AG08395 (cell line): ENCODE measurements at regions not wholly inside any gene's neighbourhood (a gene's known extent, or its start where the extent isn't known, plus 50 kb on each side); places are given as distances from the start of the nearest gene placed in this dataset.
"Not testable (repeated sequence)": the region's sequence is repeated elsewhere in the genome, so short reads cannot be mapped to it uniquely, and the experiment has no call there.

Source experiments
- DNase-seq: peaks from one replicate; pipeline ENCODE4 v3.0.0; 2012; ENCODE audit warnings: mixed read lengths, low spot score

DNA sequence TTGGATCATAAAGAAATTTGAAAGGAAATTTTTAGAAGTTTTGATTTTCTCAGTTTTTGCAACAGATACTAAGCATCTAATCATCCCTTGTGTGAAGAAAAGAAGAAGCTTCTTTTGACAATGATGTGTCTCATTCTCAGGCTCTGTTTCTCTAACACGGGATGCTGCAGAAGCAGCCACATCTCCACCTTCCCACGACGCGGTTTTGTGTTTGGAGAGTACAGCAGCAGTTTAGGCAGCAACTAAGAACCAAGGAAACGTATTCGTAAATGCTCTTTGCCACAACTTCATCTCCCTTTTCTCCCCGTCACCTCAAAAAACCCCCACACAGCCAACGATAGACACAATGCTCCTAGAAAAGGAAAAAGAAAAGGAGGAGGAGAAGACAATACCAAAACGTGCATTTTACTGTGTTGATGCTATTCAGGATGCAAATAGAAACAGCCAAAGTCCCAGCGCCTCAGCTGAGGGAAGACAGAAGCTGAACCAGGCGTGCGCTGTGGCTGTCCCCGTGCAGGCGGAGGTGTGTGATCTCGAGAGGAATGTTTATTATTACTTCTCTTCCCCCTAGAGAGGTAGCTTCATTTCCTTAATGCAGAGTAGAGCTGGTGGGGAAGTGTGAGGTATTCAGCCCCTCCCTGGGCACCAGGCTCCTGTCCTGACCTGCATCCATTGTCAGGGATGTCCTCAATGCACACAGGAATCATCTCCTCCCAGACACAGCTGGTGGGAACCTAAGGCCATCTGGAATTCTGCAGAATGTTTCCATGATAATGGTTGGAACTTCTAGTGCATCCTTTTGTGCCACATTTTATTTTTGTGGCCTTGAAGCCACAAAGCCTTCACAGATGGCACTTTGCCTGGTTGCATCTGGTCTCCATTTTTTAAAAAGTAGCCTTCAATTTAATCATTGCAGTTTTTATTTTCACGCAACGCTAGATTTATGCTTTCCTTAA lies 174.6 kb upstream of the KLF6 start:
- DNase-seq, result no peak

DNA sequence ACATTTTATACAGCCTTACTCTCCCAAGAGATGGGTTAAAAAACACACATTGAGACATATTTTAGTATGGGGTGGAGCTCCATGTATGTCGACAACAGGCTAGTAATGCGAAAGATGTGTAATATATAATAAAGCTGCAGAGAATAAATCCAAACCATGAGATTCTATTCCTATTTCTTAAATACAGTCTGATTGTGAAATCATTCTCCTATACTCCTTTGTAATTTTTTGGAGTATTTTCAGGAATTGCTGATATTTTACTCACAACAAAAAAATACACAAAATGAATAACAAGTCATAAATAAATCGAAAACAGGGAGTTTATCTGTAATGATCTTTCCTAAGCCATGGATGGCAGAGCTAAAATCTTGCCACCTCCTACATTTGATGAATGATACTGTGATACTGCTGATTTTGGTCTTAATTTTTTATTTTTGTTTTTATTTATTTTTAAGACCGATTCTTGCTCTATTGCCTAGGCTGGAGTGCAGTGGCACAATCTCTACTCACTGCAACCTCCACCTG lies 173.5 kb upstream of the KLF6 start:
- no peak for DNase-seq

DNA sequence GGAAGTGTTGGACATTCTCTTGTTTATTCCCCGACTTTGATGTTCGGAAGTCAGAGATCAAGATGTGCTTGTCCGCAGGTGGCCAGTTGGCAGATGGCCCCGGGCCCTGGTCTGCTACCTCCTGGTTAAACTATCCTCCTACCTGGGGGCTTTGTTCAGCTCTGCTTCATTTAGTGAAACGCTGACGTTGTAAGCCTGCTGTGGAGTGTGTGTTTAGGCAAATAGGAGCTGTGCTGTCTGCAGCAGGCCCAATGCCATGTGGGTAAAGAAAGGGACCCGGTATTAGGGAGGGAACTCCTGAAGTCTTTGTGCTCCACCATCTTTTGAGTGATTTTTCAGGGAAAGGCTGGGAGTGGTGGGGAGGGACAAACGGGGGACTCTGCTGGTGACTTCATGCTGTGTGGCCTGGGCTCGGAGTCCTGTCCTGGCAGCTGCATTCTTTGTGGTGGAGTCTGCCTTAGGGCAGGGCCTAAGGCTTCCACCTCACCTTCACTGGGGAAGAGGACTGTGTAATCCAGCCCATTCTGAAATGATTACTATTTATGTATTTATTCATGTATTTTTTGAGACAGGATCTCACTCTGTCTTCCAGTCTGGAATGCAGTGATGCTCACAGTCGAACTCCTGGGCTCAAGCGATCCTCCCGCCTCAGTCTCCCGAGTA lies 171.1 kb upstream of the KLF6 start:
- DNase-seq, result no peak

GRCh38 chr10:3955493-3955892 lies 170.5 kb upstream of the KLF6 start:
- no peak for DNase-seq

DNA sequence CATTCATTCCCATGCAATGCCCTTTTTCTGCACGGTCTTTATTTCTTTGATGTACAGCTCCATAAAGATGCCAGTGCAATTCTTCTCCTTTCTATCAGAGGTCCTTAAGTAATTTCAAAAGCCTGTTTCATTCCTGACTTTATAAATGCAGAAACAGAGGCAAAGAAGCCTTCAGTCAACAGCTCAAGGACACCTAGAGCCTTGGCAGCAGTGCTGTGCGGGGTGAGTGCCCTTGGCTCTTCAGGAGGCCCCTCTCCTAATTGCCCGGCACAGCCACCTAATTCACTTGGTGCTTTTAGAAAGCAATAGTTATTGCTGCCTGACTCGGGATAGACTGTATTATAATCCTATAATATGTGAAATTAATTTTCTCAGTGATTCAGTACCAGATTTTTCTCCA lies 169.6 kb upstream of the KLF6 start:
- DNase-seq, result no peak

- not testable (repeated sequence) for DNase-seq
Measured at GRCh38 chr10:3954007-3954406, 169.0 kb upstream of the KLF6 start.

DNA sequence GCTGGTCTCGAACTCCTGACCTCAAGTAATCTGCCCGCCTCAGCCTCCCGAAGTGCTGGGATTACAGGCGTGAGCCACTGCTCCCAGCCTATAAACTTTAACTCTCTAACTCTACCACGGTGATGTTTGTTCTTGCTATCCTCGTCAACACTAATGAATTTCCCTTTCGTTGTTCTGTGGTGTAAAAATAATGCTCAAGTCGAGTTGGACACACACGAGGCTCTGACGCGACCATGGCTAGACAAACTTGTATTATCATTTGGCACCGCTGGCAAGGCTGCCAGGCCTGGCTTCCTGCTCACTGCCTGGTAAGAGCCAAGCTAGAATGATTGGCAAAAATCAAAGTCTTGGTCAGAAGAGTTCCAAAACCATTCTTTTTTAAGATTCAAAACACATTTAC lies 167.0 kb upstream of the KLF6 start:
- DNase-seq, result no peak

DNA sequence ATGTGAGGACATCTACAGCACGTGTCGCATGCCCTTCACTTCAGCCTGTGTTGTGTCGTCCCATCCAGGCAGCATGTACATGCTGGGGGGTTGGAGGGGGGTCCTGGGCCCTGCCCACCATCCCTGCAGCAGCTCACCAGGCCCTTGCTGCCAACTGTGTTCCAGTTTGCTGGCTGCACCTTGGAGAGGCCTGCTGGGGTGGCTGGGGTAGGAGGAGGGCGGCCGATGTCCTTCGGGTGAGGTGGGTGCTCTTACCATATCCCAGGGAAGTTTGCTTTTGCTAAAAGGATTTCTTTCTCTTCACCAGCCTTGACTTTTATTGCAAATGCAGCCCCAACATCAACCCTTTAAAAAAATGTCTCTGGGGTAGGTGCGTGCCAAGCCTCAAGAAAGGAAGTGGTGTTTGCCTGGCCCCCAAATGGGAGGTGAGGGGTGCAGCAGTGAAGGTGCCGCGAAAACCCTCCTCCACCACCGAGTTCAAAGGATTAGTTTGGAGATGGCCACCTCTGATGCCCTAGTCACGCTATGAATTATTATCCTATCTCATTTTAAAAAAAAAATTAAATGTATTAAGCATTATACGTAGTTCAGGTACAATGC lies 165.8 kb upstream of the KLF6 start:
- DNase-seq, result no peak

DNA sequence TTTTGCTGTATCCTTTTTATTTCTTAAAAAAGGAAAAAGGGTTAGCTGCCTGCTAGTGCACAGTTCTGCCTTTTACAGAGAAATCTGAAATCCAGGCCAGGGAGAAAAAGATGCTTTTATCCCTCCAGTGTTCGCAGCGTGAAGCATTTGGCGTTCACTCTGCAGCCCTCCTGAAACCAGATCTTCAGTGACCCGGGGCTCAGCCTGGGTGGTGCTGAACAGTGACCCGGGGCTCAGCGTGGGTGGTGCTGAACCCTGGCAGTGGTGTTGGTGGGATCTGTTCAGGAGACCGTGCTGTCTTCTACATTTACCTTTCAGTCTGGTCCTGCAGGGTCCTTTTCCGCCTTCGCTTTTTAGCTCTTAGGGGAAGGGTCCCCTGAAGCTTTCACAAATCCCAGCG lies 164.7 kb upstream of the KLF6 start:
- no peak for DNase-seq

GRCh38 chr10:3948843-3949242 lies 163.8 kb upstream of the KLF6 start:
- no peak for DNase-seq

DNA sequence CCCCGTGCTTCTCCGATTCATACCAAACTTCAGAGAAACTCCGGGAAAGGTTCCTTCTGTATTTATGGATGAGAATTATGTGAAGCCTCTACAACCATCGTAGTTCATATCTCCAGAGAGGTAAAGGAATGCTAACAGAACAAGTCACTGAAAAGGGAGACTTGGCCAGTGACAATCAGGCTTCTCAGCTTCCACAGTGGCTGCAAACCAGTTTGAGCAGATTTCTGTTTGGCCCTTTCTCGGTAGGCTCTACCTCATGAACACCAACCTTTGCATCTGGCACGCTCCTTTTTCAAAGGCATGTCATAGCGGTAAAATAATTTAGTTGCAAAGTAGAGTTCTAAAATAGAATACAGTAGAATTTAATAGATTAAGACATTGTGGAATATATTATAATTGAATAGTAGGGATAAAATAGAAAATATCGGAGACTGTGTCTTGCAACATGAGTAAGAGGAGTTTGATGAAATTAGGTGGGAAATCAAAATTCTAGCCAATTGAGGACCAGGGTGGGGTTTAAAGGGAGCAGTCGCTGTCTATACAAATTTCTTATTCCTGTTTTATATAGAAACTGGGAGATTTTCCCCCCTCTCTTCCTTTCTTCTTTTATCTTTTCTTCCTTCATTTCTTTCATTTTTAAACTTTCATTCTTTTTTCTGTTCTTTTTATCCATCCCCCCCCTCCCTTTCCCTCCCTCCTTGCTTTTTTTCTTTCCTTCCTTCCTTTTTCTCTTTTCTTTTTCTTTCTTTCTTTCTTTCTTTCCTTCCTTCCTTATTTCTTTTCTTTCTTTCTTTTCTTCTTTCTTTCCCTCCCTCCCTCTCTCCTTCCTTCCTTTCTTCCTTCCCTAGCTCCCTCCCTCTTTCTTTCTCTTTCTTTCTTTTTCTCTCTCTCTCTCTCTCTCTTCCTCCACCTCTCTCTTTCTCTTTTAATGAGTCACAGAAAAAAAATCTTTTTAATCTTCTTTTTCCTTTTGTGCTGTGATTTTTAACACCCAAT lies 161.5 kb upstream of the KLF6 start:
- DNase-seq, result no peak

GRCh38 chr10:3945026-3945425 lies 160.0 kb upstream of the KLF6 start:
- no peak for DNase-seq

- no peak for DNase-seq
Measured at GRCh38 chr10:3944591-3944990, 159.6 kb upstream of the KLF6 start.

DNA sequence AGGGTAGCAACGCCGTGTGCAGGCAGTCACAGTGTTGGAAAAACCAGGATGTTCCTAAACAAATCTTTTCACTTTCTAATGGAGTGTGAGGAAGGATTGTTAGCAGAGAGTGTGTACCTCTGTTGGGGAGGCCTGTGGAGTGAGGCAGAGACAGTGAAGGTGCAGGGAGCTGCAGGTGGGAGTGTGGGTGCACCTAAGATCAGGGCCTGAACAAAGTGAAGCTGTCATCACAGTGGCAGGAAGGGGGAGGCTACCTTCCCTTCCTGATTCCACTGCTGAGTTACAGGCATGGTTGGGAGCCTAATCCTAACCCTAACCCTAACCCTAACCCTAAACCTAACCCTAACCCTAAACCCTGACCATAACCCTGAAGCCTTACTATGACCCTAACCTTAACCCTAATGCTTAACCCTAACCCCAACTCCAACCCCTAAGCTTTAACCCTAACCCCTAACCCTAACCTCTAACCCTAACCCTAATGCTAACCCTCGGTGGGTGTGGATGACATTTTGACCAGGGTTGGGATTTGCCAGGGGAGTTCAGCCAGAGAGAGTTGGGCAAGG lies 158.8 kb upstream of the KLF6 start:
- DNase-seq, result no peak

DNA sequence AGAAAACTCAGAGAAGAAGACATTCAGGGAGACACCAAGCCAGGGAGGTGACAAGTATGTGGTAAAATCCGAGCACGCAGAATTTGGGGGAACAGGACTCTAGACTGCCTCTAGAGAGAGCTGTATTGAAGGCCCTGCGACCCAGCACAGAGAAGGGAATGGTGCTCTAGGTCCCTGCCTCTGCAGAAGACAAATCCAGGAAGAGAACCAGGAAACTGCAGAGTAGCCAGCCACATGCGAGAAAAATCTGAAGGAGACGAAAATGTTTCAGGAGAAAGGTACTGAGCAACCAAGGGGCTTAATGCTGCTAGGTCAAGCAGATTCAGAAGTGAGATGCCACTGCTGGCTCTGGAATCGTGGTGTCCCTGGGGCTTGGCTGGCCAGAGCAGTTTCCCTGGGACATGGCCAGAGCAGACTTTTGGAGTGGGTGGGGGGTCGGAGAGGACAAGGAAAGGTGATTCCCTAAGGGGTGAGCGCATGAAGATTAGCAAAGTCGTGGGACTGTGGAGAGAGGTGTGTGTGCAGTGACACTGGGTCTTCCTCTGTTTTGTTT lies 158.0 kb upstream of the KLF6 start:
- no peak for DNase-seq

GRCh38 chr10:3941676-3942075 lies 156.7 kb upstream of the KLF6 start:
- no peak for DNase-seq

DNA sequence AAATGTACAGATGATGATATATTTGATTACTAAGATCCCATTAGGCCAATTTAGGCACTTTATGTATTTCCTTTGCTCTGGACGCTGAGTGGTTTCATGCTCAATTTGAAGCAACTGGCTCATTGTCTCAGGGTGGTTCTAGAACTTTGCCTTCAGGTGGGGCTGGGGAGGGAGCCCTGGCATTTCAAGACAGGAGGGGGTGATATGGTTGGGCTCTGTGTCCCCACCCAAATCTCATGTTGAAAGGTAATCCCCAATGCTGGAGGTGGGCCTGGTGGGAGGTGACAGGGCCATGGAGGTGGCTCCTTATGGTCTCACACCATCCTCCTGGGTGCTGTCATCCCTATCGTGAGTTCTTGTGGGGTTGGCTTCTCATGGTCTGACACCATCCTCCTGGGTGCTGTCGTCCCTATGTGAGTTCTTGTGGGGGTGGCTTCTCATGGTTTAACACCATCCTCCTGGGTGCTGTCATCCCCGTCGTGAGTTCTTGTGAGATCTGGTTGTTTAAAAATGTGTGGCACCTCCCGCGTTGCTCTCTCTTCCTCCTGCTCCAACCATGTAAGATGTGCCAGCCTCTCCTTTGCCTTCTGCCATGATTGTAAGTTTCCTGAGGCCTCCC lies 151.5 kb upstream of the KLF6 start:
- DNase-seq, result no peak

DNA sequence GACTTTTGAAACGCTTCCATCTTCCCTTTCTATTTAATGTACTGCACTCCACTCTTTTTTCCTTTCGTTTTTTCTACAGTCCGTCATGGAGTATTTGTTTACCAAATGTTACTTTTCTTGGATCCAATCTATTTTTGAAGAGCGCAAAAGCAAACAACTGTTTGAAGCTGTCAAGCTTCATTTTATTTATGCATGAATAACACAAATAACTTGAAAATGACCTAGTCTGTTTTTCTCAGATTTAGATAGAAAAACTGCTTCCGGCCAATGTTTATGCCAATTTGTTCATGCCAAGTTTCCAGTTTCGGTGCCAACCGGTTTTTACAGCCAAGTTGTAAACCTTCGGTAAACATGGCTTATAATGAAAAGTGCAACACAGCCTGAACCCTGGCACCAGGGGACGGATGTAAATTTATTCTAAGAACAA lies 150.9 kb upstream of the KLF6 start:
- DNase-seq, result peak; percentile 14

DNA sequence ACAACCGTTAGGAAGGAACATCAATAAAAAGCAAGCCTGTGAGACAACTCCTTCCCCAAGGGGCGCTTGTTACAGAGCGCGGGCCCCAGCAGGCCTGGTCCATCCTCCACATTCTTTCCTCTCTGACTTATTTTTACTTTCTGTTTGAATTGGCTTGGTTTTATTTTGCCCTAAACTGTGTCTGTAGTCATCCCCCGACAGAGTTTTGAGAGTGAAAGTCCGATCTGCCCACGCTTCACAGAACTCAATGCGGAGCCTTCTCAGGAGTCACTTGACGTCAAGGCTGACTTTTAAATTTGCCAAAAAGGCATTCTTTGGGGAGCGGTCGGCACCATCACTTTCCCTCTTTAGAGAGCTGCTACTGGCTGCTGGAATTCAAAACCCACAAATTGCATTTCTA lies 150.1 kb upstream of the KLF6 start:
- DNase-seq, result peak; percentile 84

GRCh38 chr10:3933733-3934132 lies 148.7 kb upstream of the KLF6 start:
- no peak for DNase-seq
